Thoracic aorta (tissue), 2 donors: ENCODE measurements at regions not wholly inside any gene's neighbourhood (a gene's known extent, or its start where the extent isn't known, plus 50 kb on each side); places are given as distances from the start of the nearest gene placed in this dataset.

Source experiments
- ATAC-seq: fragments of 150-250 bp; one replicate; pipeline ENCODE4 v1.8.0; 2017; ENCODE audit warnings: low read depth; ENCODE audit not compliant: insufficient number of reproducible peaks, low FRiP score
- DNase-seq: peaks from one replicate; pipeline ENCODE4 v3.0.0-alpha.2; 2020; ENCODE audit warnings: low spot score
- H3K27ac ChIP-seq, 2 donors: fragments of 200-600 bp; sonication (generic); 1 replicate in 1 of 2; 2 replicates in 1 of 2; pipeline ENCODE4 v1.5.1; 2016; ENCODE audit warnings: mild to moderate bottlenecking in 2 of 2, moderate library complexity in 2 of 2
- H3K27me3 ChIP-seq: fragments of 200-600 bp; sonication (generic); replicated peaks from 2 replicates; pipeline ENCODE4 v1.6.0; 2016; ENCODE audit warnings: mild to moderate bottlenecking; ENCODE audit not compliant: insufficient read depth
- H3K36me3 ChIP-seq: fragments of 200-600 bp; sonication (generic); one replicate; pipeline ENCODE4 v1.5.1; 2016
- H3K4me1 ChIP-seq, 2 donors: fragments of 200-600 bp; sonication (generic); 1 replicate in 1 of 2; 2 replicates in 1 of 2; pipeline versions ENCODE4 v1.5.1 to v1.6.0; 2016; ENCODE audit warnings: low read depth in 2 of 2, mild to moderate bottlenecking in 1 of 2; ENCODE audit not compliant: control insufficient read depth in 1 of 2
- H3K4me3 ChIP-seq: fragments of 200-600 bp; sonication (generic); 2 replicates; pipeline ENCODE4 v1.5.1; 2016; ENCODE audit warnings: mild to moderate bottlenecking
- H3K9me3 ChIP-seq: fragments of 200-600 bp; sonication (generic); 2 replicates; pipeline ENCODE4 v1.5.1; 2016
- CTCF ChIP-seq: fragments of 200-600 bp; sonication (generic); IDR thresholded peaks from one replicate; pipeline ENCODE4 v1.5.1; 2019; ENCODE audit warnings: antibody characterized with exemption

- no peaks in the 10 kb centered on the region for H3K36me3 ChIP-seq
- H3K27ac ChIP-seq, result no peak overlapping the region
- DNase-seq (no peak), ATAC-seq (no peak)
- TF ChIP-seq CTCF, result no peak
- no peaks in the 10 kb centered on the region for H3K9me3 ChIP-seq
- no peak overlapping the region for H3K4me3 ChIP-seq
- no peaks in the 10 kb centered on the region for H3K27me3 ChIP-seq
- H3K4me1 ChIP-seq, result no peaks in the 10 kb centered on the region
Observed at GRCh38 chr17:73987395-73987794, 216.1 kb upstream of the RPL38 start.

GRCh38 chr17:73987845-73988509 lies 215.5 kb upstream of the RPL38 start:
- Histone ChIP-seq H3K36me3 (no peaks in the 10 kb centered on the region), H3K27me3 (no peaks in the 10 kb centered on the region), H3K4me3 (no peak overlapping the region), H3K27ac (no peak overlapping the region), H3K4me1 (no peaks in the 10 kb centered on the region), H3K9me3 (no peaks in the 10 kb centered on the region)
- no peak for DNase-seq
- no peak for ATAC-seq
- no peak for TF ChIP-seq CTCF

- Histone ChIP-seq H3K36me3 (no peaks in the 10 kb centered on the region), H3K27me3 (no peaks in the 10 kb centered on the region), H3K4me3 (no peak overlapping the region), H3K9me3 (no peaks in the 10 kb centered on the region), H3K4me1 (no peaks in the 10 kb centered on the region), H3K27ac (no peak overlapping the region)
- no peak for ATAC-seq
- no peak for DNase-seq
- TF ChIP-seq CTCF, result no peak
Observed at GRCh38 chr17:73989671-73990070, 213.8 kb upstream of the RPL38 start.

GRCh38 chr17:73990290-73990689 lies 213.2 kb upstream of the RPL38 start:
- H3K9me3 ChIP-seq, result no peaks in the 10 kb centered on the region
- no peaks in the 10 kb centered on the region for H3K4me1 ChIP-seq
- no peak overlapping the region for H3K27ac ChIP-seq
- no peaks in the 10 kb centered on the region for H3K36me3 ChIP-seq
- TF ChIP-seq CTCF, result no peak
- DNase-seq, result no peak
- H3K4me3 ChIP-seq, result no peak overlapping the region
- no peak for ATAC-seq
- no peaks in the 10 kb centered on the region for H3K27me3 ChIP-seq

- H3K9me3 ChIP-seq, result no peaks in the 10 kb centered on the region
- no peak overlapping the region for H3K27ac ChIP-seq
- H3K4me1 ChIP-seq, result no peaks in the 10 kb centered on the region
- no peak overlapping the region for H3K4me3 ChIP-seq
- H3K36me3 ChIP-seq, result no peaks in the 10 kb centered on the region
- no peak for TF ChIP-seq CTCF
- no peaks in the 10 kb centered on the region for H3K27me3 ChIP-seq
- ATAC-seq (no peak), DNase-seq (no peak)
Observed at GRCh38 chr17:73991260-73991659, 212.2 kb upstream of the RPL38 start.
